NCI-H2171 treated with DMSO at 0.1 percent for 48 hours (cell line): ENCODE measurements at regions not wholly inside any gene's neighbourhood (a gene's known extent, or its start where the extent isn't known, plus 50 kb on each side); places are given as distances from the start of the nearest gene placed in this dataset.

Source experiments
- DNase-seq: peaks from one replicate; lab custom pipeline; 2025; lab: John Stamatoyannopoulos, UW

DNA sequence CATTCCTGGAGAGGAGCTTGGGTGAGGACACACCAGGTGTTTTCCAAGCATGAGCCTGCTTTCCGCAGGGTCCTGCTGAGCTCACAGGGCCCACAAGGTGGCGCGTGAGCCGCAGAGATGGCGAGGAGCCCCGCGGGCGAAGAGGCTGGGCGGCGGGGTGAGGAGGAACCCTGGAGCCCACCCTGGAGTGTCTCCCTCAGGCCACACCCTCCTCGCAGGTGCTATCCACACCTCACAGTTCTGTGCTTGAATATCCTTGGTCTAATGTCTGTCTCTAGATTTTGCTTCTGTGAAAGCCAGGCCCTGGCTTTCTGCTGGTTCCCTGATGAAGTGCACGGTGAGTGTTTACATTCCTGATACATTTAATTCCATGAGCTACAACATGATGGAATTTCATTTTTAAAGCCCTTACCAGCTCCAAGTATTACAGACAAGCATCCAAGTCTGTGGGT, 433.6 kb downstream of the ACTR3B start:
- peak; percentile 54 for DNase-seq

DNA sequence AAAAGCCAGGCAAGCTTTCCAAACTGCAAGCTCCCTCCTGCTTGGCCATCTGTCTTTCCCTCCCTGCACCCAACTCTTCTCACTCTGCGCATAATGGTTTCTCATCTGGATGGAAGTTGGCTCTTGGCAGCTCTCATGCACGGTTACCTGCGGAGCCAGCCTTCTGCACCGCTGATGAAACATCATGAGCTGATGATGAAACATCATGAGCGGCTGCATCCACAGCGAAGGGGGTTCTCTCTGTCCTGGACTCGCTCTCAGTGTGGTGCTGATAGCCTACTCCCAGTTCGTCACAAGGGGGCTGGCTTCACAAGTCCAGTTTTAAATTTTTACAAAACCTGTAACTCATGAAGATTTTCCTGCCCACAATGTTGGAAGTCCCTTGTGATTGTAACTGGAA, 457.5 kb downstream of the ACTR3B start:
- DNase-seq: peak; percentile 85

DNA sequence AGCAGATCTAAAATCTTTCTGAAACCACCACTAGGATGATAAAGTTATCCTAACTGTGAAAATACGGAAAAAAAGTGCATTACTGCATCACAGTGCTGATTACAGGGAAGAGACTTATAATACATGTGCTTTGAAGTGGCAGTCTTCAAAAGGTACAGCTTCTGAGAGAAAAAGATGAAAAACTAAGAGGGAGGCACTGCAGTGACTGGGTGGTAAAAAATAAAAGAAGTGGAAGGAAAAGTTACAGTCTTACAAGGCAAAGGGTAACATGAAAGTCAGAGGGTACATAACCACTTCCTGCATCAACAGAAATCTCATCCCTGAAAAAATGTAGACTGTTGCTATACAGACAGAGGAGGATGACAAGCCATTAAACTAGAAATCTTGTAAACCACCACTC, 465.3 kb downstream of the ACTR3B start:
- DNase-seq: no peak

DNA sequence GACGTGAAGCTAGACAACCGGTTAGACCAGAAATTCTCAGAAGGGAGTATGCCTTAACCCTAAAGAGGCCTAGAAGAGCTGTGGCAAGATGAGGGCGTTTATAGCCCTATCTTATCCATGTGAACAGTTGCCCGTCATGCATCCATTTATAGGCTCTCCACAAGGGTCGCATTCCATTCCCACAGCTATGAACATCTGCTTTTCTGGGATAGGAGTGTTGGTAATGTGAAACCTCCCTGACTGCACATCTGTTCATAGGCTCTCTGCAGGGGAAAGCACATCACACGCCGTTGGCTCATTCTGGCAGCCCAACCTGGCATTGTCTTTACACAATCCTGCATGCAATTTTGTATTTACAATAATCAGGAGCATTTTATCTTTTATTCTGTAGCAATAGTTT, 485.6 kb downstream of the ACTR3B start:
- peak; percentile 43 for DNase-seq

DNA sequence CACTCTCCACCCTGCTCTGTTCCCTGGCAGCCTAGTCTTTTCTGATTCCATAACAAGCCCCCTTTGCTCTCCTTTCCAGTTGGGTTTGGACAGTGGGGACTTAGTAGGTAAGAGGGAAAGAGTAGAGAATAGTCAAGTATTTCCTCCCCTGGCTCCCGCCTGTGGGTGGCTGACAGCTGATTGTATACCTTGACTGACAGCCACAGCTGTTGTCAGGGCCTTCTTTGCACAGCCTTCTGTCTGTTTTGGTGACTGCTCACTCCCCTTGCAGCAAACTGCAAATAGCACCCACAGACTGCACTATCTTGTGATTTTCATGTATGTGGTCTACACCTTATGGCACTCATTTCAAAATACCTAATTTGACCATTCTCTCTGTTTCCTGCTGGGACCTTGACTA, 486.3 kb downstream of the ACTR3B start:
- DNase-seq: no peak

DNA sequence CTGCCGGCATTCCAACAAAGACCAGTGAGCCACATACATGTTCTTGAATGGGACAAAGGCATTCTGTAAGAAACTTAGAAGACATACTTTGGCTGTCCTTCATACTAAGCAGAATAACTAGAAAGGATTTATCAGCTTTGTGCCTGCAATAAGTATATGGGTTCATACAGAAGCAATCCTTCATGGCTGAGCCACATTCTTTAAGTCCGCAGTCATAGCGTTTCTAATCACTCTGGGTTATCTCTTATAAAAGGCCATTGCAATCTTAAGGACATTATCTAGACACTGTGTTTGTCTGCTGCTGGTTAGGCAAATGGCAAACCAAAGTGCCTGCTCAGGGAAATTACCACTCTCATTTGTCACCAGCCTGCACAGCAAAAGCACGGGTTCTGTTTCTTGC, 488.4 kb downstream of the ACTR3B start:
- no peak for DNase-seq

DNA sequence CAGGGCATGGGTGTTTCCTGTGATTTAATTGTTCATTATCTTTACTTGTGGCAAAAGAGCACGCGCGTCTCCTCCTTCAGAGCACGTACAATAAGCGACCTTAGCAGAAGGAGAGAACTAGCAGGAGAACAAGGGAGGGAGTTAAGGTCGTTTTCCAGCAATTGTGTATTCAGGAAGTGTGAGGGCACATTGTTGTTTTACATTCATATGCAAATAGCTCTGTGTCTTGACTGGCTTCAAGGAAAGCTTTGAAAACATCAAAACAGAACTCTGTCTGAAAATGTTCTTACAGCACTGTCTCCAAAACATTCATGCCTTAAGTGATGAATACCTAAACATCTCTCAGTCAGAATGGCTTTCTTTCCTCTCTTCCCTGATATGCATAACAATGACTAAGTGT, 499.1 kb downstream of the ACTR3B start:
- DNase-seq: no peak

DNA sequence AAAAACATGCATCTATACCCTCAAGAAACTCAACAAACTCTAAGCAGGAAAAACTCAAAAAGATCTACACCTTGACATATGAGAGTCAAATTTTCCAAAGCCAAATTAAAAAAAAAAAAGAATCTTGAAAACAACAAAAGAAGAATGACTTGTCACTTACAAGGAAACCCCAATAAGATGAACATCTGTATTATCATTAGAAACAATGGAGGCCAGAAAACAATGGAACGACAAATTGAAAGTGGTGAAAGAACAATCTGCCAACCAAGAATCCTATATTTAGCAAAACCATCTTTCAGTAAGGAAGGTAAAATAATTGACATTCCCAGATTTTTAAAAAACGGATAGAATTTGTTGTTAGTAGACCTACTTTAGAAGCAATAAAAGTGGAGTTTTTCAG, 516.8 kb downstream of the ACTR3B start:
- no peak for DNase-seq

DNA sequence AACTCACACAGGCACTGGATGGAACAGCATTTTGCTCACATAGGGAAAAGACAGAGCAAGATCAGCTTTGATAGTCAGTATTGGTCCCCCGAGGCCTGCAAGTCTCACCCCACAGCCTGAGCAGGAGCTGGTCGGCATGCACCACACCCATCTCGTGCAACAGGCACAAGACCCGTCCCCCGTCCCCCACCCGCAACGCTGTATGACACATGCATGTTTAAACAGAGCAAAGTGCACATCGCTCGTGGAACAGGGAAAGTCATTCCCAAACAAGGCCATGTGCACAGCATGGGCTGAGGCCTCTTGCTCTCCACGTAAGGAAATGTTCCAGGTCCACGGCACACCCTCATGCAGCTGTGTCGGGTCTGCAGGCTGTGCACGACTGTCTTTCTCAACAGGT, 527.2 kb downstream of the ACTR3B start:
- DNase-seq: no peak

DNA sequence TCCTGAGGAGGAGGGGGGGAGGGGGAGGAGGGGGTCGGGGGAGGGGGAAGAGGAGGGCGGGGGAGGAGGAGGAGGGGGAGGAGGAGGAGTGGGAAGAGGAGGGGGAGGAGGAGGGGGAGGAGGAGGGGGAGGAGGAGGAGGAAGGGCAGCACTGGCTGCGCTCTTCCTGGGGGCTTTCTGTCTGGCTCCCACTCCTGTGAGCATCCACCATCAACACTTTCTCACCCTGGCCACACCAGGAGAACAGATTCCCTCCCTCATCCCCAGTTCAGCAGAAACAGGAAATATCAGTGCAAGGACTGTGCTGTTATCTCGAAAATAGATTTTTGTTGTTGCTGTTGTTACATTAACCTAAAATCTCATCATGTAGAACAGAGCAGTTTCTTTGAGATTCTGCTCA, 530.5 kb downstream of the ACTR3B start:
- no peak for DNase-seq

DNA sequence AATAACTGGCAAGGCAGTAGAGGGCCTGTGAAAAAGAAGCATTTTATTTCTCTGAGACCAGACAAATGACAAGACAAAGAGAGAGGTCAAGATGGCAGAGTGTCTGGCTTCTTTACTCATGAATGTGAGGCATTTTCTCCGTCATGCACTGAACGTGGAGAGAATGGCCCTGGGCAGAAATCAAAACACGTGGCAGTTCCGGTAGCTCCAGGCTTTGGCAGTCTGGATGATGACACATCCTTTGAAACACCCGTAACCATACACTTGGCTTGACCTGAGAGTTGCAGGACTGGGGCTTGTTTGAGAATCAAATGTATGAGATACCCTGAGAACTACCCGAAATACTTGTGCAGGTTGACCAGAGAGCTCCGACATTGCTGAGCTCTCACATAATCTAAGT, 537.6 kb downstream of the ACTR3B start:
- no peak for DNase-seq

DNA sequence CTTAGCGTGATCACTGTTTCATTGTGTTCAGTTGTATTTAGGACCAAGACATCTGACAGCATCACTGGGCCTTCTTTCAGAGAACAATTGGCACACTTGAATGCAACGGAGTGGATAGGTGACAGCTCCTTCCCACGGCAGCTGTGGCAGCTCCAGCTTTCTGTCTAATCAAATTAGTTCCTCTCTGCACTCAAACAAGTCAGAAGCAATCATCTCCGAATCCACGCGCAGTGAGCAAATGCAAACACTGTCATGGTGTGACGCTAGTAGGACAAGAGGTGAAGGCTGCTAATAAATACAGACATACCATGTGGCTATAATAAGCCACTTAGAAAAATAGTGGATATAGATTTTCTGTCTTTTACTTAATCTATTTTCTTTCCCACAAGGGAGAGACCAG, 542.4 kb downstream of the ACTR3B start:
- DNase-seq: no peak

DNA sequence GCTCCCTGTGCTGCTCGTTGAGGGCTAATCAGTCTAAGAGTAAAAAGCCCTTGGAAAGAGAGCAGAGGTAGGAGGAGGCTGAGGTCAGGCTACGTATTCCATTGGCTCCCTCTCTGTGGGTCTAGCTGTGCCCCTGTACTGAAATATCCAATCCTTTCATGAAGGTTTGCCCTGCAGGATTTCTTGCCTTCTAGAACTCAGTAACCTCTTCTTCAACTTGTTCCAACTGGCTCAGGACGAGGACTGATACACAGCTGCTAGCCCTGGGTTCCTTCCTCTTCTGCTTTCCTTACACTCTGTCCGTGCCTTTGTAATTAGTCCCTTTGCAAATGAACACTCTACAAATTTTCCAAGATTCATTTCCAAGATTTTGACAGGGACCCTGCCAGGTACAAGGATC, 560.5 kb downstream of the ACTR3B start:
- no peak for DNase-seq

DNA sequence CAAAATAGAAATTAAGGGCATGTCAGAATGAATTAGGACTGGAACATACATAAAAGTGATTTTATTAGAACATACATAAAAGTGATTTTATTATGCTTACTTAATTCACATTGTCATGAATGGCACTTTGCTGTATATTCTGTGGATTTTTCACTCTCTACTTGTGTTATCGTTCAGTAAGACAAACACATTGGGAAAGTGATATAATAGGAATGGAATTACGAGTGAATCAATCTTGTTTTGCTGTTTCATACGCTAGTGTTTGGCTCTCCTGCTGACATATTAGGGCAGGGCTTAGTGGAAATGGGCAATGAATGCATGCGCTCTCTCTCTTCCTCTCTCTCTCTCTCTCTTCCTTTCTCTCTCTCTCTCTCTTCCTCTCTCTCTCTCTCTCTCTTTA, 561.1 kb downstream of the ACTR3B start:
- no peak for DNase-seq

DNA sequence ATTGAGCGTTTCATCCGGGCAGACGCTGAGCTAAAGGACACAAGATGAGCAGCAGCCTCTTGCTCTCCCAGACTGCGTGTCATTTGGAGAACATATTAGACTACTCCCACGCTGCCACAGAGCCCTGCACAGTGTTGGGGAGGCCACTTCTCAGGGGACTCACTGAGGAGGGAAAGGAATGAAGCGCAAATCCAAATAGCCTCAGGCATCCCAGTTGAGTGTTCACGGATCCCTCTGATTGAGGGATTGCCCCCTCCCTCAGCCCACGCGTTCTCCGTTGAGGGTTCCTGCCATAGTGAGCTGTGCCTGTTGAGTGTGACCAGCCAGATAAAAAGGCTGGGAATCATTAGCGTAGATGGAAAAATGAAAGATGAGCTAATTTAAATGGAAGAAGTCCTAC, 563.4 kb downstream of the ACTR3B start:
- DNase-seq: no peak

DNA sequence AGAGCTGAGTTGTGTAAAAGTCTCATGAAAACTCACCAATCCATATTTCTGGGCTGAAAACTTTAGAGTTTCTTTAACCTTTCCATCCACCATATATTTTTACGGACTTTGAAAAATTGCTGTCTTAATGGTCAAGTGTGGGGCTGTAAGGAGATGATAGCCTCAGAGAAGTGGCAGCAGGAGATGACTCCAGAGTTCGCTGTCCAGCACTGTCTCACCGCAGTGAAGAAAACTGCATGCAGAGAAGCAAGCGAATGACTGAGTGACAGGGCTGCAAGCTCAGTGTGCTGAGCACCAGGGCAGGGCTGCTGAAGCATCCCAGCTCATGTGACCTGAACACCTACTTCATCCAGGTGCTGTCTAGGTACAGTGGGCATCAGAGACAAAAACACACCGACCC, 564.5 kb downstream of the ACTR3B start:
- no peak for DNase-seq

DNA sequence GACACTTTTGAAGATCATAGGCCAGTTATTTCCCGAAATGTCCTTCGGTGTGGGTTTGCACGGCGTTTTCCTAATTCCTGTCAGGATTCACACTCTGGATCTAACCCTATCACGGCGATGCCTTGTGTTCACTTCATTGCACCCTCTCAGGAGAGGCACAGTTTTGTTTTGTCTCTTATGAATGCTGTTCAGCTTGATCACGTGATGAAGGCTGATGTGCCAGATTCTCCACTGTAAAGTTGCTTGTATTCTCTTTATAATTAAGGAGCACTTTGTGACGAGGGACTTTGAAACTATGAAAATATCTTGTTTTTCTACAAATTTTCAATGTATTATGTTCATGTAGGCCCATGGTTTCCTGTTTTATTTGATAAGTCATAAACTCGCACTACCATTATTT, 568.1 kb downstream of the ACTR3B start:
- no peak for DNase-seq

DNA sequence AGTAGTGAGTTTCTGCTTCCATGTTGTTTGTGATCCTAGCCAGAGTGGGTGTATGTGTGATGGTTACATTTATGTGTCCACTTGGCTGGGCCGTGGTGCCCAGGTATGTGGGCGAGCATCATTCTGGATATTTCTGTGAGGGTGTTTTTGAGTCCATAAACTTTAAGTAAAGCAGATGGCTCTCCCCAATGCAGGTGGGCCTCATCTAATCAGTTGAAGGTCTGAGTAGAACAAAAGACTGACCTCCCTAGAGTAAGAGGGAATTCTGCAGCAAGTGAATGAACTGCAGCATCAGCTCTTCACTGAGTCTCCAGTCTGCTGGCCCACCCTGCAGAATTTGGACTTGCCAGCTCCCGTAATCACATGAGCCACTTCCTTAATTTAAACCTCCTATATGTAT, 571.9 kb downstream of the ACTR3B start:
- no peak for DNase-seq

DNA sequence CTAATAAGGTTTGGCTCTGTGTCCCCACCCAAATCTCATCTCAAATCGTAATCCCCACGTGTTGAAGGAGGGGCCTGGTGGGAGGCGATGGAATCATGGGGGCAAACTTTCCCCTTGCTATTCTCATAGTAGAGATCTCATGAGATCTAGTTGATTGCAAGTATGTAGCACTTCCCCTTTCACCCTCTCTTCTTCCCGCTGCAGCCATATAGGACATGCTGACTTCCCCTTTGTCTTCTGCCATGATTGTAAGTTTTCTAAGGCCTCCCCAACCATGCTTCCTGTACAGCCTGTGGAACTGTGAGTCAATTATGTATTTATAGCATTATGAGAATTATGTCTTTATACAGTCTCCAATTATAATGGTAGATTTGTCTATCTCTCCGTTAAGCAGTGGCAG, 594.5 kb downstream of the ACTR3B start:
- no peak for DNase-seq

DNA sequence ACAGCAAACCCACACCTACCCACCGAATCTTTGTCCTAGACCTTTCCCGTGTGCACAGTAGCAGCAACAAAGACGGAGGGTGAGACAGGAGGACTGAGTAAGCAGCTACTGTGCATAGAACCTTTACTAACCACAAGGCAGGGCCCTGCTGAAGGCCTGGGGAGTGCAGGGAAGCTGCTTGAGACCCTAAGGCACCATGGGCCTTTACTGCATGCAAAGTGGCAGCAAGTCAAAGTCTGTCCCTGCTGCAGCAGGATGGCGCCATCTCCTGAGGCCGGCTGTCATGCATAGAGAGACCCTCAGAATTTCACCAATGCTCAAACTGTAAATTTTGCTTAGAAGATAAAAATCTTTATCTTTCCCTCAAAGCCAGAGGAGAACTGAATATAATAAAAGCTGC, 610.5 kb downstream of the ACTR3B start:
- no peak for DNase-seq

DNA sequence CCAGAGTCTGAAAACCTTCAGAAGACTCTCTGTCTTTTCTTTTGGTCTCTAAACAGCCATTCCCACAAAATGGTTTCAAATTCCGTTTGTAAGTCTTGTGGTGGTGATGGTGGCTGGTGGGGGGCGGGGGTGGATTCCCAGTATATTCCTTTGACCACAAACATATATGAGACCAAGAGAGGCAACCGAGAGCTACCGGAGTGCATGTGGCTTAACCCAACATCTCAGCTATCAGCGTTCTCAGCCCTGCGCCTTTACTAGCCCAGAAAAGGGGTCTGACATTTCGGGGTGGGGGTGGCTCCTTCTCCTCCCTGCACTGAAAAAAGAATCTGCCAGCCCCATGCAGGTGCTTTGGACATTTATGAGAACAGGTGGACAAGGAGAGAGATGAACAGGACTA, 621.1 kb downstream of the ACTR3B start:
- no peak for DNase-seq

DNA sequence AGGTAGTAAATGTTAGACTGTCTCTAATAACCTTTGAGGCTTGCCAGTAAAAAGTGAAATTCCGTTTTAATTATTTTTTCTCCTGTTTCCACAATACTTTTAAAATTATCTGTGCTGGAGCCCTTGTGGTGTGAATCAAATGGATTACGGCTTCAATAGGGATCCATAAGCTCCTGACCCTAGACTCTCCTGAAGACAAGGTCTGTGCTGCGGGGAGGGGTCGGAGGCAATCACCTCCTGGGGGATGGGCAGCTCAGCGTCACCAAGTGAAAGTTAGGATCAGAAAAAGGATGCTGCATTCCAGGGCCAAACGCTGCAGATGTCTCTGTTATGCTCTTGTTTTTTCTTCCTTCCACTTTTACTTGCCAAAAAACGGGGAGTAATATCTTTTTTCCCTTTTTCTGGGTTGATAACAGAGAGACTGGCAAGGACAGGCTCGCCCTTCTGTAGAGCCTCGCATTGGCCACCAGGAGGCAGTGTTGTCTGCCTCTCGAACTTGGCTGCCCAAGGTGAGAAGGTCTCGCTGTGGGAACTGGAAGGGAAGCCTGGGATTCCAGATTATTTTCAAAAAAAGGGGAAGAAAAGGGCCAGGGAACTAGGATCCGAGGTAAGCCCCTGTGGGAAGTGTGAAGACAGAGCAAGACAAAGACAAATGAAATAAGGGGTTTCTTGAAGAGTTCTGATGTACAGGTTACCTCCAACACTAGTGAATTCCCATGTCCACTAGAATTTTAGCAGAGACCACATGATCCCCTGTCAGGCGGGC, 621.9 kb downstream of the ACTR3B start:
- DNase-seq: no peak

DNA sequence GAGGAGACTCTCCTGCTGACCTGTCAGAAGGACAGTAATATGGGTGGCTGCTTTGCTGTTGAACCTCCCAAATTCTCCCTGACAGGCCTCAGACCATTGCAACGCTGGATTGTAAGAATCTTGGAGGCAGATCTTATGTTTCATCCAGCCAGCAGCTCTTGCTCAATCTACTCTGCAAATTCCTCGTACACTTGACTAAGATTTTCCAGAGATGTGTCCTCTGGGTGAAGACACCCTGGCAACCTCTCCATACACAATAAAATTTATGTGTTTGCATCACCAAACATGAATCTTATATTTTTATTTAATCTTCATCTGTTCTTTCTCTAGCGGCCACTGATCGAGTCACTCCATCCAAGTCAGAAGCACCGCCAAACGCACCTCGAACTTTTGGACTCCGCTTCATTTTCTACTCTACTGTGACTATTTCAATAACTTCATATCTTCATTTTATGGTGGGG, 623.1 kb downstream of the ACTR3B start:
- DNase-seq: no peak

DNA sequence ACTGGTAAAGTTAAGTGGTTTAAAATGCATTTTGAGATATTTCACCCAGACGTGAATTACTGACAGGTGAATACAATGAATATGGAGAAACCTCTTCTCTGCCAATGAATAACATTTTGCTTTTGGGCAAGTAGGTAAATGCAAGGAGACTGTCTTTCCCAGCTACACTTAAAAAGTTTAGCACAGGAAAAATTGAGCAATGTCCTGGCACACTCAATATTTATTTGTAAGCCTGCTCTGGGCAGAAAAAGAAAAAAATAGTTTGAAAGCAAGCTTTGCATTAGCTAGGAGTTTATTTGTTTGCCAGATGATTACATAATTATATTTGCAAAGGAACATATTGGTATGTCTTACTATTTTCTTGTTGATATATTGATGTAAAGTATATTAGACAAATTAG, 624.2 kb downstream of the ACTR3B start:
- no peak for DNase-seq
